HG02678 (cell line): ENCODE measurements at regions not wholly inside any gene's neighbourhood (a gene's known extent, or its start where the extent isn't known, plus 50 kb on each side); places are given as distances from the start of the nearest gene placed in this dataset.

Source experiments
- ATAC-seq: cut with Tn5 transposase; IDR thresholded peaks from one replicate; pipeline ENCODE4 v1.9.1; 2021; ENCODE audit warnings: mild to moderate bottlenecking, moderate library complexity; ENCODE audit not compliant: unreplicated experiment

- ATAC-seq, result no peak
These were observed 51.0 kb downstream of the CCDC54 start for GRCh38 chr3:107428051-107428858.

DNA sequence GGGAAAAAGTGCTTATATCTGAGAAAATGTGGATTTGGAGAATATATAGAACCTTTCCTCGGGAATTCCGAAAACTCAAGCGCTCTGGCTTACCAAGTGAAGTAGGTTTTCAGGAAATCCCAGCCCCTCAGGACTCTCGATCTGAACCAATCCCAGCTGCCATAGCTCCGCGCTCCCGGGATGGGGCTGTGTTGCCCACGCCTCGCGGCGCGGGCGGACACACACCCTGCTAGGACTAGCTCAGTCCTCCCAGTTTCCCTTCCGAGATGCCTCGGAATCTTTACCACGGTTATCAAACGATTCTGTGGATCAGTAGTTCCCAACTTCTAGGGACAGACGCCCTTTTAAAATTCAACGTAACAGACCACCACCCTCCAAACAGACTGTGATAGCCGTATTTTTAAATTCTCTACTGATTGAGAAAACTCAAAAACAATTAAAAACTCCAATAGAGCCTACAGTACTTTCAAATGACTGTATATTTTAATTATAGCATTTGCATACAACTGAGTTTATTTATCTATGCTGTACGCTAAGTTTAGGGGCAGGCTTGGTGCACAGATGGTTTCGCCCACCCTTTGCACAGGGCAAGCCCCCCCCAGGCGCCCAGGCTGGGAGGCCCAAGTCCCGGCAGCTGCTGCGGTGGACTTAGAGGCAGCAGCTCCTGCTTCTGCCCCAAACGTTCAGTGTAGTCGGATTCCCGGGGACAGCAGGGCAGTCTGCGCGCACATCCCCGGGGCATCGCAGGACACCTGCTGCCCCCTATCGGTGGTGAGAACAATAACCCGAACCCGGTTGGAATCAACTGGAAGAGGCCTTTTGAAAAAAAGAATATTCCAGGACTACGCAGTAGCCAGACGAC, 52.3 kb downstream of the CCDC54 start:
- ATAC-seq, result peak; percentile 44

DNA sequence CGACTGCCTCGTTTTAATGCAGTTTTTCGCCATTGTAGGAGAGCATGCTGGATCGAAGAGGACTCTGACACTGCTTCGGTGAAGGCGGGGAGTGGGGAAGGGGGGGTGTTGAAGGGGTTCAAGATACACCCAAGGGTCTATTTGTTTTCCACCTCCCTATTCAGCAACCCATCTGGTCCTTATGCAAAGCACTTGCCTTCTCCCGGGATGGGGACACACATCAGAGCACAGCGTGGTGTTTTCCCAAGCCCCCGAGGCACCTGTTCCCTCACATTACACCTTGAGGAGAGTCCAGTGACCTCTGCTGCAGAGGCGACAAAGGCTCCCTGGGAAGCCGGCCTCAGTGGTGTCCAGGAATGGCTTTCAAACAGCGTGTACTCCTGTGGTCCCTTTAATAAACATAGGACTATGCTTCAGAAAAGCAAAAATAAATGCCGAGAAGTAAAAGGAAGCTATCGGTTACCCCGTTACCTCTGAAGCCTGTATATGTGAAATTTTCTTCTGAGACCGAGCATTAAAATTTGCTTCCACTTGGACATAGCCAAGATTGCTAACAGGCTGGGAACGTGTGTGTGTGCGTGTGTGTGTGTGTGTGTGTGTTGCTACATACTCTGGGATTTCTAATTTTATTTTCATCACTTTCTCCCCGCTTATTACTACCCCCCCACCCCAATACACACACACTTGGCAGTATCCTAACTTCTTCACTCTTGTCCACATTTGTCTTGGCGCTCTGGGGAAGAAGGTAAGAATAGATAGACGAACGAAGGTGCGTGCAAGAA, 53.2 kb downstream of the CCDC54 start:
- no peak for ATAC-seq

DNA sequence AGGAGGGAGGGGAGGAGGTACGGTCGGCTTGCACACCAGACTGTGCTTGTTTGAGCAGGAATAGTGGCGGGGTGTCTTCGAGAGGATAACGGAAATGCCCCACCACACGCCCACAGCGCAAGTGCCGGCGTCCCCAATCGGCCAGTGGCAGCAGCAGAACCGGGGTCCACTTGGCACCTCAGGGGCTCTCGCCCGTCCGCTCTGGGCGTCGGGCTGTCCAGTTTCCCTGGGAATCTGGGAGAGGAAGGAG, 53.7 kb downstream of the CCDC54 start:
- peak; percentile 22 for ATAC-seq

- peak; percentile 63 for ATAC-seq
These were observed 54.2 kb downstream of the CCDC54 start for GRCh38 chr3:107431246-107432012.

DNA sequence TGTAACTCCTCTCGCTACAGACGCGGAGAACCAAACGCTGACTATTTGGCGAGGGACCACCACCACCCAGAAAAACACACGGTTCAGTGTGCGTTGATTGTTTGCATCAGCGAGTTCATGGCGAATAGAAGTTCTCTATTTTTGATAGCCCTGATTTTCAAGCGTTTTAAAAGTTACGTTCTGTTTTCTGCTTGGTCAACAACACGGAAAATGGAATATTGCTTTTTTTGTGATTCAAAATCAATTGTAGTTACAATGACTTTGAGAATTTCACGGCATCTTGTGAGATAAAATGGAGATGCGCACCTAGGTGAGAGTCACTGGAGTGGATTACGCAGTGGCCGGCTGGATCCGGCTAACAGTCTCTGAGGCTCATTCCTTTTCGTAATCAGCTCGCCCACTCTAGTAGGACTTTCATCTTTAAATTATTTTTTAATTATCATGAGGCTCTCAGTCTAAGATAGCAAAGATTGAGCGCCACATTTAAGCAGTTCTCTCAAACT, 54.8 kb downstream of the CCDC54 start:
- no peak for ATAC-seq

- no peak for ATAC-seq
These were observed 55.4 kb downstream of the CCDC54 start for GRCh38 chr3:107432646-107433045.

DNA sequence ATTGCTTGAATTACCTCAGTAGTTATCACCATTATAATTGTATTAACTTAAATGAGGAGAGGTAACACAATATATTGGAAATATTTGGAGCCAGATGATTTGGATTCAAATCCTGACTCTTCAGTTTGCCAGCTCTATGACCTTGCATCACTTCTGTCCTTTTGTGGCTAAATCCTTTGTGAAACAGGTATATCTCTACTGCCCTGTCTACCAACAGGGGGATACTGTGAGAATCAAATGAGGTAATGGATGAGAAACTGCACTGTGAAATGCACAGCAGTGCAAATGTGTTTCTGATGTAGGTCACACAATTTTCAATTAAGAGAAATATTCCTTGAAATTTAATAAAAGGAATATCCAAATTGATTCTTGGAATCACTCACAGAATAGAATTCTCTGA, 58.8 kb downstream of the CCDC54 start:
- ATAC-seq, result no peak

DNA sequence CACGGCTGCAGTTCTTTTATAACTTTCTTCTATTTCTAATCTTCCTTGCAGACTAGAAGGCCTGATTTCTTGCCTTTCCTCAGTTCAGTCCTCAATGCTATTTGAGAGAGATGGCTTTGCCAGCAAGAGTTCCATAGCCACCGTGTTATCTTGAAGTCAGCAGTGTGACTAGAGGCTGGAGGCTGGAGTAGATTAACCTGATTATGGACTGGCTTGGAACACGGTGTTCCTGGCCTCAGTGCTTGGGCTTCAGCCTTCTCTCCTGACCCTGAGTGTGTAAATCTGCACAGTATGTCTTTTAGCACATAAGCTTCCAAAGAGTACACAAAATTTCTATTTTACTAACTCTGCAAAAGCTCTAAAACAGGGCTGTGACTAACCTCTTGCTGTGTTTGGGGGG, 61.4 kb downstream of the CCDC54 start:
- no peak for ATAC-seq

DNA sequence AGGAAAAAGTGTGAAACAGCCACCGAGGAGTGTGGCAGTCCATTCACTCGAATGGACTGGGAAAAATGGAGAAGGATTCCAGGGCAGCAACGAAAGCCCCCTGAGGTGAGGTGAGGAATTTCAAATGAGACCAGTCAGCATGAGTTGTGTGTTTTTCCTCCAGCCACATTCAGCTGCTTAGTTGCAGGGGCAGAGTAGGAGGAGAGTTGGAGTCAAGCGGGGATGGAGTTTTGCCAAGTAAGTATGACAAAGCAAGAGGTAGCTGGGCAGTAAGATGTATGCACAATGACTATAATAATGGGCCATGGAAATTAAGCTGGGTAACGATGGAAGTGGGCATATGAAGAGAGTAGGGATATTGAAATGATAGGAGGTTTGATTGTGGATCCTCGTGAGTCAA, 64.4 kb downstream of the CCDC54 start:
- ATAC-seq, result no peak

DNA sequence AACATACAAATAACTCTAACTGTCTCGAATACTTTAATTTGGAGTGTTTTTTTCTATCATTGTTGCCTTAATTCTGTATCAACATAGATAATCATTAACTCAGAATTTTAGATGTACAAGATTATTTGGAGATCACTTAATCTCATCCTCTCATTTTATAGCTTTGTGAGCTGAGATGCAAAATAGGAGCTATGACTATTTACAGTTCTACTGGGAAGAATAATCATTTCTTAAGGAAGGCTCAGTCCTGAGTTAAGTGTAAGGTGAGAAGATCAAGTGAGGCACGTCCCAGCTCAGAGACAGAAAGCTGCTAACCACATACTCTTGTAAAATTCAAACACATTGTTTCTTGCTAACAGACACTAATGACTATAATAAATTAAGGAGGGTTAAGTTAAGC, 66.2 kb downstream of the CCDC54 start:
- ATAC-seq, result no peak

DNA sequence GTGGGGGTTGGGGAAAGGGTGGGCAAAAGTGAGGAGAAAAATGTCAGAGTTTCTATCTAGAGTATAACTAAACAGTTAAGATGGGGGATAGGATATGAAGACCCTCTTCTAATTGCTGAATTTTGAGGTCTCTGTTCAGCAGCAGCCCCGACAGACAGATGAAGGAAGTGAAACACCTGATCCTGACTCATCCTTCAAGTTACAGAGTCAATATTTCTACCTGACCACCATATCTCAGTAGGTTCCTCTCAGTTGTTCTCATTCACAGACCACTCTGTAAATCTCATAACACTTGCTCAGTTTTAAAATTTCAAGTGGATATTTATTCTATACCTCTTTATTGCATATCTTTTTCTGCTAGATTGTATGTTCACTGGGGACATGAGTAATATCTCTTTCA, 69.5 kb downstream of the CCDC54 start:
- ATAC-seq, result no peak

DNA sequence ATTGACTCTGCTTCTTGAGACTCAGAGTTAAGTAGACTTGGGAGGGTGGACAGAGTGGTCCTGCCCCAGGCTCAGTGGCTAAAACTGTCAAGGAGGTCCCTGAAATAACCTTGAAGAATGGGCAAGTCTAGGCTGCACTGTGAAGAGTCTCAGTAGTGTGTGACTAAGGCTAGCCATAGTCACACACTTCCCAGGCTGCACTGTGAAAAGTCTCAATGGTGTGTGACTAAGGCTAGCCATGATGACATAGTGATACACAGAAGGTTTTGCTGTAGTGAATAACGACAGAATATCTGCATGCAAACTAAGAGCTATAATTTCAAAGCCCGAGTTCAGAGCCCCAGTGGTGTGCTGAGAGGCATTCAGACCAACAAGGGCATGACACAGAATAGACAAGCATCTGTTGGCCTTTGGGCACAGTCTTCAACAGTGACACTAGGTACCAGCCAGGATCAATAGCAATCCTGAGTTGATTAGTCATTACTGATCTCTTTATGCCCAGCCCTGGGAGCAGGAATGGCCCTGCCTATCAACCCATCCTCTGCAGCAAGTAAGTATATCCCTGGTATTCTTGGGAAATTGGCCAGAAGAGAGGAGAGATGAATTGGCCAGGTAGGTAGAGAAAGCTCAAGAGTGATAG, 72.4 kb upstream of the BBX start:
- ATAC-seq, result no peak

DNA sequence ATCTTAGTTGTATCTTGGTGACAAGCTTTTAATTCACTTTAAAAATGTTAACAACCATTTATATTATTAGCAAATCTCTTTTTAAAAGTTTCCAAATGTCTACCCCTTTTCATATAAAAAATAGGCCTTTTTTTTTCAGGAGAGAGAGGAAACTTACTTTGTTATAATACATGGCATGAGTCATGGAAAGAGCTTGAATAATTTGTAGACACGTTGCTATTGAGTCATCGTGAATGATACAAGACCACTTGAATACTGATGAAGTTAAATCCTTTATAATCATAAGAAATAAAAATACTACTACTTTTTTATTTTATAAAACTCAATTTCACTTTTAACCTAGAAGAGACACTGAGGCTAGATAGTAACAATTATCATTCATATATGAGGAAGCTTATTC, 70.3 kb upstream of the BBX start:
- no peak for ATAC-seq

- no peak for ATAC-seq
These were observed 69.3 kb upstream of the BBX start for GRCh38 chr3:107453504-107453903.

DNA sequence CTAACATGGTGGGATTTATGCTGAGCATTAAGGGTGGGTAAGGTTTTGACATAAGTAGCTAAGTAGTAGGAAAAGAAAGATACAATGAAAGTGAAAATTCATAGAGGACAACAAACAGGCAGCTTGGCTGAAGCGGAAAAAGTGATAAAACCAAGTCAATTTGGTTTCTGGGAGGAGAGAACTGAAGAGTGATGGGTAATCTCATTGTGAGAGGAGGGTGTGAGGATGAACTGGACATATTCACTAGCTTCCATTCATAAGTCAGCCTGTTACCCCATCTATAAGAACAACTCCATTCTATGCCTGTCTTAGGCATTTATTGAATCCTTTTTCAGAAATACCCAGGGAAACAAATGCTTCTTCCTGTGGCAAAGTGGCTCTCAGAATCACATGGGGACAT, 67.1 kb upstream of the BBX start:
- no peak for ATAC-seq

- ATAC-seq, result no peak
These were observed 66.3 kb upstream of the BBX start for GRCh38 chr3:107456501-107456900.

- ATAC-seq, result no peak
These were observed 63.9 kb upstream of the BBX start for GRCh38 chr3:107458871-107459270.

GRCh38 chr3:107461721-107462120, 61.0 kb upstream of the BBX start:
- ATAC-seq, result no peak

GRCh38 chr3:107464037-107464436, 58.7 kb upstream of the BBX start:
- no peak for ATAC-seq
